HG02870 (cell line): ENCODE measurements at regions not wholly inside any gene's neighbourhood (a gene's known extent, or its start where the extent isn't known, plus 50 kb on each side); places are given as distances from the start of the nearest gene placed in this dataset.

Experiments
- ATAC-seq: cut with Tn5 transposase; IDR thresholded peaks from one replicate; pipeline ENCODE4 v1.9.1; 2021; ENCODE audit warnings: mild to moderate bottlenecking, moderate library complexity; ENCODE audit not compliant: unreplicated experiment

- ATAC-seq: no peak
Observed at GRCh38 chr3:194801461-194802432, 116.1 kb downstream of the FAM43A start.

GRCh38 chr3:194804796-194805195 is 119.1 kb downstream of the FAM43A start:
- ATAC-seq: no peak

GRCh38 chr3:194805546-194805945 is 119.9 kb downstream of the FAM43A start:
- no peak for ATAC-seq

- no peak for ATAC-seq
Observed at GRCh38 chr3:194806991-194807630, 121.4 kb downstream of the FAM43A start.

- no peak for ATAC-seq
Observed at GRCh38 chr3:194808640-194809097, 123.0 kb downstream of the FAM43A start.

- ATAC-seq: no peak
Observed at GRCh38 chr3:194809382-194809781, 123.7 kb downstream of the FAM43A start.

GRCh38 chr3:194810076-194810475 is 124.4 kb downstream of the FAM43A start:
- no peak for ATAC-seq

- no peak for ATAC-seq
Observed at GRCh38 chr3:194811118-194811517, 125.4 kb downstream of the FAM43A start.

GRCh38 chr3:194812176-194812575 is 126.5 kb downstream of the FAM43A start:
- ATAC-seq: no peak

GRCh38 chr3:194814878-194815357 is 129.2 kb downstream of the FAM43A start:
- no peak for ATAC-seq

GRCh38 chr3:194816748-194817591 is 131.3 kb downstream of the FAM43A start:
- ATAC-seq: no peak

GRCh38 chr3:194817592-194817930 is 131.9 kb downstream of the FAM43A start:
- no peak for ATAC-seq

GRCh38 chr3:194817936-194818335 is 132.3 kb downstream of the FAM43A start:
- no peak for ATAC-seq

- ATAC-seq: no peak
Observed at GRCh38 chr3:194824100-194824499, 138.4 kb downstream of the FAM43A start.

- no peak for ATAC-seq
Observed at GRCh38 chr3:194824701-194825111, 139.0 kb downstream of the FAM43A start.

GRCh38 chr3:194826594-194826993 is 140.9 kb downstream of the FAM43A start:
- ATAC-seq: no peak

GRCh38 chr3:194827486-194827885 is 141.8 kb downstream of the FAM43A start:
- no peak for ATAC-seq

GRCh38 chr3:194828116-194828515 is 142.4 kb downstream of the FAM43A start:
- no peak for ATAC-seq

- no peak for ATAC-seq
Observed at GRCh38 chr3:194828926-194829325, 143.2 kb downstream of the FAM43A start.

- no peak for ATAC-seq
Observed at GRCh38 chr3:194830401-194830800, 144.7 kb downstream of the FAM43A start.

GRCh38 chr3:194830978-194831377 is 145.3 kb downstream of the FAM43A start:
- ATAC-seq: no peak
